H1 (cell line): ENCODE measurements at regions not wholly inside any gene's neighbourhood (a gene's known extent, or its start where the extent isn't known, plus 50 kb on each side); places are given as distances from the start of the nearest gene placed in this dataset.
A peak's percentile ranks its signal among the peaks of the same experiment; 100 is the strongest.

Experiments
- CTCF ChIA-PET: fragments of 300-600 bp; sonication (Branson Sonifier 250); formaldehyde crosslinking; loops from one replicate; lab custom pipeline; 2021; ENCODE audit not compliant: partially characterized antibody; lab: Charles Lee
- POLR2A ChIA-PET: fragments of 300-600 bp; sonication (Branson Sonifier 250); formaldehyde crosslinking; loops from one replicate; lab custom pipeline; 2021; ENCODE audit warnings: inconsistent platforms; ENCODE audit not compliant: partially characterized antibody; lab: Charles Lee
- DNase-seq, 2 experiments: peaks; one replicate each; pipeline versions ENCODE4 v3.0.0 to v3.0.0-alpha.2; 2010 to 2022; ENCODE audit warnings: low spot score in 2 of 2, low read depth in 1 of 2, mixed read lengths in 1 of 2
- FAIRE-seq: peaks from 2 replicates; lab custom pipeline; 2011; peaks lifted over from hg19 to GRCh38; lab: Jason Lieb, UNC
- H2AFZ ChIP-seq: 2 replicates; pipeline ENCODE4 v1.8.1; 2012; ENCODE audit warnings: low read length, inconsistent platforms
- H2AK5ac ChIP-seq: 2 replicates; pipeline ENCODE4 v1.6.1; 2013; ENCODE audit warnings: low read depth, low read length
- H2BK120ac ChIP-seq: replicated peaks from 2 replicates; pipeline ENCODE3; 2013; ENCODE audit warnings: low read depth, low read length, inconsistent platforms
- H2BK12ac ChIP-seq: 2 replicates; pipeline ENCODE4 v1.6.1; 2013; ENCODE audit warnings: low read depth, low read length
- H2BK15ac ChIP-seq: 2 replicates; pipeline ENCODE4 v1.6.1; 2013; ENCODE audit warnings: low read length
- H2BK20ac ChIP-seq: 2 replicates; pipeline ENCODE4 v1.6.1; 2013; ENCODE audit warnings: low read length
- H2BK5ac ChIP-seq: 2 replicates; pipeline ENCODE4 v1.6.1; 2013; ENCODE audit warnings: low read depth, low read length
- H3K14ac ChIP-seq: 2 replicates; pipeline ENCODE4 v1.6.1; 2013; ENCODE audit warnings: inconsistent platforms; ENCODE audit not compliant: insufficient read length
- H3K18ac ChIP-seq: 2 replicates; pipeline ENCODE4 v1.6.1; 2013; ENCODE audit warnings: low read length; ENCODE audit errors: extremely low read depth
- H3K23ac ChIP-seq: 2 replicates; pipeline ENCODE4 v1.6.1; 2013; ENCODE audit warnings: inconsistent platforms; ENCODE audit not compliant: insufficient read length
- H3K23me2 ChIP-seq: 2 replicates; pipeline ENCODE4 v1.6.1; 2013; ENCODE audit warnings: low read depth, low read length
- H3K27ac ChIP-seq: 2 replicates; pipeline ENCODE4 v1.6.1; 2011; ENCODE audit warnings: low read depth, low read length, inconsistent platforms
- H3K27me3 ChIP-seq, 4 experiments: replicated peaks in 1 of 4; 1 replicate in 1 of 4; 2 replicates in 3 of 4; pipeline versions ENCODE4 v1.6.1 to v1.8.1; 2011 to 2013; ENCODE audit warnings: low read length in 3 of 4, mild to moderate bottlenecking in 3 of 4, inconsistent platforms in 2 of 4, mixed read lengths in 2 of 4, moderate library complexity in 1 of 4; ENCODE audit not compliant: control insufficient read depth in 3 of 4, insufficient read depth in 3 of 4; ENCODE audit errors: extremely low read depth in 1 of 4
- H3K36me3 ChIP-seq, 4 experiments: 2 replicates each; pipeline versions ENCODE4 v1.6.1 to v1.8.1; 2011 to 2013; ENCODE audit warnings: mild to moderate bottlenecking in 4 of 4, low read length in 3 of 4, moderate library complexity in 2 of 4, control low read depth in 1 of 4, inconsistent platforms in 1 of 4; ENCODE audit not compliant: insufficient read depth in 4 of 4, control insufficient read depth in 2 of 4
- H3K4ac ChIP-seq: replicated peaks from 2 replicates; pipeline ENCODE3; 2013; ENCODE audit warnings: low read length, low read depth, mixed read lengths, inconsistent platforms; ENCODE audit not compliant: insufficient read length
- H3K4me1 ChIP-seq, 4 experiments: replicated peaks in 1 of 4; 1 replicate in 1 of 4; 2 replicates in 3 of 4; pipeline versions ENCODE4 v1.6.1 to v1.8.1; 2011 to 2013; ENCODE audit warnings: low read length in 3 of 4, inconsistent platforms in 2 of 4, mixed read lengths in 1 of 4; ENCODE audit not compliant: insufficient read depth in 4 of 4, control insufficient read depth in 3 of 4
- H3K4me2 ChIP-seq, 2 experiments: 2 replicates each; pipeline versions ENCODE4 v1.6.1 to v1.8.1; 2011 to 2013; ENCODE audit warnings: low read depth in 2 of 2, low read length in 2 of 2, control low read depth in 1 of 2, inconsistent platforms in 1 of 2, mild to moderate bottlenecking in 1 of 2; ENCODE audit not compliant: insufficient read depth in 1 of 2
- H3K4me3 ChIP-seq, 4 experiments: fragments of 200-600, 300-600 bp in 1 of 4; sonication (generic), shearing (Covaris generic), sonication (Bioruptor Twin) in 1 of 4; 2 replicates each; pipeline versions ENCODE4 v1.5.1 to v1.8.1; 2011 to 2016; ENCODE audit warnings: low read length in 4 of 4, low read depth in 3 of 4, control low read depth in 2 of 4, inconsistent platforms in 2 of 4, mild to moderate bottlenecking in 2 of 4, mixed read lengths in 1 of 4, moderate library complexity in 1 of 4; ENCODE audit not compliant: insufficient read depth in 2 of 4; ENCODE audit errors: extremely low read depth in 1 of 4
- H3K56ac ChIP-seq: replicated peaks from 2 replicates; pipeline ENCODE3; 2013; ENCODE audit warnings: low read depth, mild to moderate bottlenecking, mixed read lengths, low read length, inconsistent platforms; ENCODE audit not compliant: insufficient read length
- H3K79me1 ChIP-seq: 2 replicates; pipeline ENCODE4 v1.6.1; 2013; ENCODE audit warnings: low read depth, low read length, control low read depth
- H3K79me2 ChIP-seq, 2 experiments: 2 replicates each; pipeline versions ENCODE4 v1.6.1 to v1.8.1; 2012 to 2013; ENCODE audit warnings: low read length in 2 of 2, mild to moderate bottlenecking in 2 of 2, inconsistent platforms in 1 of 2; ENCODE audit not compliant: insufficient read depth in 2 of 2, control insufficient read depth in 1 of 2
- H3K9ac ChIP-seq, 4 experiments: replicated peaks in 1 of 4; 1 replicate in 1 of 4; 2 replicates in 3 of 4; pipeline versions ENCODE4 v1.6.1 to v1.8.1; 2011 to 2013; ENCODE audit warnings: low read depth in 3 of 4, low read length in 3 of 4, control low read depth in 2 of 4, mild to moderate bottlenecking in 2 of 4, moderate library complexity in 2 of 4, inconsistent platforms in 1 of 4; ENCODE audit errors: extremely low read depth in 1 of 4
- H3K9me3 ChIP-seq, 2 experiments: 2 replicates each; pipeline versions ENCODE4 v1.6.1 to v1.8.1; 2012 to 2013; ENCODE audit warnings: mild to moderate bottlenecking in 2 of 2, moderate library complexity in 2 of 2, control low read depth in 1 of 2, inconsistent platforms in 1 of 2, low read depth in 1 of 2, low read length in 1 of 2, mixed read lengths in 1 of 2; ENCODE audit not compliant: insufficient read depth in 2 of 2
- H4K20me1 ChIP-seq, 2 experiments: replicated peaks in 1 of 2; 2 replicates each; pipeline versions ENCODE3 to v1.8.1; 2011 to 2013; ENCODE audit warnings: inconsistent platforms in 2 of 2, low read length in 2 of 2, mild to moderate bottlenecking in 1 of 2; ENCODE audit not compliant: insufficient read depth in 2 of 2, control insufficient read depth in 1 of 2
- H4K5ac ChIP-seq: 2 replicates; pipeline ENCODE4 v1.6.1; 2013; ENCODE audit warnings: low read length, low read depth, mixed read lengths, inconsistent platforms; ENCODE audit not compliant: insufficient read length
- H4K8ac ChIP-seq: 2 replicates; pipeline ENCODE4 v1.8.0; 2013; ENCODE audit warnings: mild to moderate bottlenecking, moderate library complexity, low read length, inconsistent platforms; ENCODE audit not compliant: insufficient read depth; ENCODE audit errors: extremely low read depth
- H4K91ac ChIP-seq: replicated peaks from 2 replicates; pipeline ENCODE3; 2013; ENCODE audit warnings: low read length, mixed read lengths, inconsistent platforms; ENCODE audit not compliant: insufficient read length
- CBX5 ChIP-seq: fragments of 300-800, 300-1000 bp; sonication (generic); IDR thresholded peaks from 2 replicates; pipeline ENCODE4 v1.7.1; 2016; ENCODE audit warnings: antibody characterized with exemption, low read length, low read depth
- E2F6 ChIP-seq: IDR thresholded peaks from 2 replicates; pipeline ENCODE4 v1.6.1; 2012; ENCODE audit warnings: inconsistent platforms
- EP300 ChIP-seq, 2 experiments: IDR thresholded peaks; 1 replicate in 1 of 2; 2 replicates in 1 of 2; pipeline ENCODE4 v1.6.1; 2011 to 2012; ENCODE audit warnings: low read depth in 2 of 2, low read length in 2 of 2, mild to moderate bottlenecking in 2 of 2, borderline replicate concordance in 1 of 2, inconsistent platforms in 1 of 2, moderate library complexity in 1 of 2
- GABPA ChIP-seq: IDR thresholded peaks from 2 replicates; pipeline ENCODE4 v1.6.1; 2011; ENCODE audit warnings: mild to moderate bottlenecking, low read length, moderate library complexity, borderline replicate concordance; ENCODE audit not compliant: insufficient read depth
- HDAC6 ChIP-seq: IDR thresholded peaks from one replicate; pipeline ENCODE4 v1.7.1; 2012; ENCODE audit warnings: low read depth, mild to moderate bottlenecking, inconsistent platforms, low read length, moderate library complexity
- NRF1 ChIP-seq: IDR thresholded peaks from 2 replicates; pipeline ENCODE4 v1.6.1; 2011; ENCODE audit warnings: mild to moderate bottlenecking, low read depth, low read length, improper control_type of control experiment
- POLR2A ChIP-seq, 2 experiments: IDR thresholded peaks; 1 replicate in 1 of 2; 2 replicates in 1 of 2; pipeline ENCODE4 v1.6.1; 2011; ENCODE audit warnings: low read depth in 2 of 2, low read length in 2 of 2, mild to moderate bottlenecking in 2 of 2; ENCODE audit errors: control extremely low read depth in 1 of 2
- POLR2AphosphoS5 ChIP-seq: IDR thresholded peaks from 2 replicates; pipeline ENCODE4 v1.6.1; 2011; ENCODE audit warnings: low read depth, low read length
- RBBP5 ChIP-seq: IDR thresholded peaks from 2 replicates; pipeline ENCODE4 v1.7.1; 2012; ENCODE audit warnings: low read depth, mild to moderate bottlenecking, inconsistent platforms, low read length, moderate library complexity, borderline replicate concordance
- RXRA ChIP-seq: IDR thresholded peaks from 2 replicates; pipeline ENCODE4 v1.6.1; 2011; ENCODE audit warnings: low read depth, mild to moderate bottlenecking, low read length, moderate library complexity; ENCODE audit not compliant: insufficient read depth
- SIN3A ChIP-seq, 2 experiments: IDR thresholded peaks in 1 of 2; conservative IDR thresholded peaks in 1 of 2; 2 replicates each; pipeline ENCODE4 v1.6.1; 2011 to 2012; ENCODE audit warnings: low read length in 2 of 2, improper control_type of control experiment in 1 of 2, low read depth in 1 of 2, mild to moderate bottlenecking in 1 of 2
- SP2 ChIP-seq: IDR thresholded peaks from 2 replicates; pipeline ENCODE4 v1.6.1; 2012; ENCODE audit warnings: mild to moderate bottlenecking, low read length, inconsistent platforms
- TBP ChIP-seq: IDR thresholded peaks from 2 replicates; pipeline ENCODE4 v1.6.1; 2011; ENCODE audit warnings: low read depth, low read length, improper control_type of control experiment
- ZNF274 ChIP-seq: IDR thresholded peaks from 2 replicates; pipeline ENCODE4 v1.7.0; 2012; ENCODE audit warnings: low read length, borderline replicate concordance; ENCODE audit errors: extremely low read depth
- WGBS, 2 experiments: shearing (Covaris generic) in 1 of 2; methylation state at CpG; one replicate each; pipeline versions ENCODE4 v1.1.6 to v1.1.7; 2013 to 2015; ENCODE audit warnings: low lambda C conversion rate in 2 of 2, mixed read lengths in 2 of 2, inconsistent platforms in 1 of 2, low coverage in 1 of 2, missing lambda C conversion rate in 1 of 2; ENCODE audit not compliant: insufficient replicate concordance in 2 of 2, insufficient coverage in 1 of 2, insufficient read length in 1 of 2; ENCODE audit errors: extremely low coverage in 1 of 2, missing lambda C conversion rate in 1 of 2; 5-methylcytosine and 5-hydroxymethylcytosine counted together

GRCh38 chr11:70871881-70872280 lies 380.5 kb downstream of the SHANK2 start:
- no peak overlapping the region for H2BK20ac ChIP-seq
- TF ChIP-seq E2F6 (no peak), CBX5 (no peak), RBBP5 (no peak), RXRA (no peak), POLR2A (IDR thresholded peaks at IDR 0.05; ENCODE audit: control extremely low read depth in 1 of 2, low read depth in 2 of 2, low read length in 2 of 2) (no peak), GABPA (no peak), TBP (no peak), HDAC6 (no peak), POLR2AphosphoS5 (no peak), EP300 (IDR thresholded peaks at IDR 0.05; ENCODE audit: borderline replicate concordance in 1 of 2, low read depth in 2 of 2, low read length in 2 of 2) (no peak), SIN3A (conservative IDR thresholded peaks at IDR 0.05 in 1 of 2, IDR thresholded peaks at IDR 0.05 in 1 of 2; ENCODE audit: low read depth in 1 of 2, low read length in 2 of 2) (no peak), ZNF274 (no peak), NRF1 (no peak), SP2 (no peak)

More at GRCh38 chr11:70871881-70872280, 380.5 kb downstream of the SHANK2 start:
- 92% methylated on average over 12 of the region's 12 CpGs; no CpG with 5 or more reads in 1 of the 2 experiments for WGBS, 2 experiments
- H3K4me2 ChIP-seq = no peak overlapping the region
- H4K5ac ChIP-seq = no peak overlapping the region
- no peak overlapping the region for H3K56ac ChIP-seq
- H3K36me3 ChIP-seq = no peaks in the 10 kb centered on the region
- H3K18ac ChIP-seq = no peak overlapping the region; the same call in 1 of the 2 replicates
- no peak overlapping the region for H4K8ac ChIP-seq
- peak overlapping the region; percentile 70; the same call in 1 of the 2 replicates for H2AK5ac ChIP-seq
- H2BK15ac ChIP-seq = no peak overlapping the region
- H3K27ac ChIP-seq = no peak overlapping the region
- H3K4me3 ChIP-seq = no peak overlapping the region
- H3K27me3 ChIP-seq = no peaks in the 10 kb centered on the region
- peaks cover 10 to 21% (median 14%) of the 10 kb centered on the region in 4 experiments for H3K4me1 ChIP-seq
- H3K9me3 ChIP-seq = no peaks in the 10 kb centered on the region
- ChIA-PET POLR2A (interaction anchor here (1.5 kb wide), 1 partner anchor 23 kb away, joined by 3 read pairs; no protein-coding TSS in a partner anchor), CTCF (no interaction called here)
- H3K14ac ChIP-seq = no peak overlapping the region
- H3K9ac ChIP-seq = no peak overlapping the region
- no peak overlapping the region for H2AFZ ChIP-seq
- H3K79me1 ChIP-seq = peaks cover 4% of the 10 kb centered on the region
- no peak for DNase-seq
- H3K23me2 ChIP-seq = peaks cover 3% of the 10 kb centered on the region; the same call in 1 of the 2 replicates
- H2BK12ac ChIP-seq = peak overlapping the region; percentile 62
- H4K91ac ChIP-seq = peak overlapping the region; percentile 44
- no peak for FAIRE-seq
- H2BK120ac ChIP-seq = no peak overlapping the region
- H2BK5ac ChIP-seq = no peak overlapping the region
- no peaks in the 10 kb centered on the region for H3K79me2 ChIP-seq
- H4K20me1 ChIP-seq = peaks cover 3 to 13% of the 10 kb centered on the region in 2 experiments
- no peak overlapping the region for H3K4ac ChIP-seq
- H3K23ac ChIP-seq = no peak overlapping the region
